ENCODE measurements at regions not wholly inside any gene's neighbourhood (a gene's known extent, or its start where the extent isn't known, plus 50 kb on each side); places are given as distances from the start of the nearest gene placed in this dataset.
A peak's percentile ranks its signal among the peaks of the same experiment; 100 is the strongest.
"Not testable (repeated sequence)": the region's sequence is repeated elsewhere in the genome, so short reads cannot be mapped to it uniquely, and the experiment has no call there.

- DNase-seq (ENCODE audit: low spot score) = no peak
These were observed 559.1 kb downstream of the CETN3 start for GRCh38 chr5:89850513-89850865.

DNA sequence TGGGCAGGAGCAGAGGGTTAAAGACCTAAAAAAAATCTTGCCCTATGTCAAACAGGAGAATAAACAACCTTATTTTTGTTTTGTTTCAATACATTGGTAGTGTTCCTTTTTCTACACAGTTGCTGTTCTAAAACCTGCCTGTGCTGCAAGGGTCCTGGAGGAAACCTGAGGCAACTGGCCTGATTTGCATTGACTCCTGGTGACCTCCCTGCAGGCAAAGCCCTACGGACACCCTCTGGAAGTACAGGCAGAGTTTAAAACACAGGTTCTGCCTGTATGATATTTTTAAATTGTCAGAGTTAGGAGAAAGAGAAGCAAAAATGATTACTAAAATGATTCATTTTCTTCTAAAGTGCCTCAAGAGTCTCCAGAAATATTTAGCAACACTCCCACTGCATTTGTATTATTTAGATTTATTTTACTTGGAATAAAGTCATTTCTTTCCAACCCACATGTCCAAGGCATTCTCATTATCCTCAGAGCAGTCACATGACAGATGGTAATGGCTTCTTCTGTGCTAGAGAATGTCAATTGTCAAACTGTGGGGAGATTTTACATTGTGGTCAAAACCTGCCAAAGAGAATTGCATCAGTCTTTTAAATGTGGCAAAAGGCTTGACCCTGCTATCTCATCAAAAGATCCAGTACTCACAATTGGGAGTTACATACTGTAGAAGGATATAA is 559.6 kb downstream of the CETN3 start:
- no peak for DNase-seq (ENCODE audit: low spot score)

- DNase-seq (ENCODE audit: low spot score) = no peak
These were observed 561.8 kb downstream of the CETN3 start for GRCh38 chr5:89847743-89848142.

DNA sequence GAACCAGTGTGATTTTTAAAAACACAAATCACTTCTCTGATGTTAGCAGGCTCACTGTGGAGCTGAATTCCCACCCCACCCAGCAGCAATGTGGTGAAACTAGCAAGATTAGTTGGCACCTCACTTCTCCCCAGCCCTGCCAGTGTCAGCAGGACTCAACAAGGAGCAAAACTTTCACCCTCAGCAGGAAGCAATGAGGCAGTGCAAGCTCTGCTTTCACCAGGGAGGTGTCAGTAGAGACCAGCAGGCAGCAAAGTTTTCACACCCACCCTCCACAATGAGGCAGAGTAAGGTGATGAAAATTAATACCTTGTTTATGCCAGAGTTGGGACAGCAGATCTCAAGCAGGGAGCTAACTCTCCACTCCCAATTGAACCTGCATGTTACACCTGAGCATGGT is 565.0 kb downstream of the CETN3 start:
- DNase-seq (ENCODE audit: low spot score) = no peak

DNA sequence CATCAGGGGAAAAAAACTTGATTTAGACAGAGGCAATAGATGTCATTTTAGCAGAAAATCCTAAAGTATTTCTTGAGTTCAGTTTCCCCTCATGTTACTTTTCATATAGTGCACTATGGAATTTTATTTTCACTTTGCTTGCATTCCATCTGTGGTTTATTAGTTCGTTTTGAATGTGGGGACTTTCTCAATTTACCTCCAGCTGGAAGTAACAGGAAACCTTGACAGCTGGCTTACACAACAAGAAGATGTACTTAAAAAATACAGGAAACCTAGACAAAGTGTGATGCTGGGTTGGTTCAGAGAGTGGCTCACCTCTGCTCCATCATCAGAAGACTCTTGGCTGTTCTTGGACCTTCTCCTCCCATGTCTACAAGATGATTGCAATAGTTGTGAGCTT is 567.0 kb downstream of the CETN3 start:
- DNase-seq (ENCODE audit: low spot score) = no peak

- no peak for DNase-seq (ENCODE audit: low spot score)
These were observed 568.6 kb downstream of the CETN3 start for GRCh38 chr5:89840906-89841305.

- no peak for DNase-seq (ENCODE audit: low spot score)
These were observed 578.9 kb downstream of the CETN3 start for GRCh38 chr5:89830691-89831090.

- DNase-seq (ENCODE audit: low spot score) = no peak
These were observed 581.6 kb downstream of the CETN3 start for GRCh38 chr5:89827960-89828359.

DNA sequence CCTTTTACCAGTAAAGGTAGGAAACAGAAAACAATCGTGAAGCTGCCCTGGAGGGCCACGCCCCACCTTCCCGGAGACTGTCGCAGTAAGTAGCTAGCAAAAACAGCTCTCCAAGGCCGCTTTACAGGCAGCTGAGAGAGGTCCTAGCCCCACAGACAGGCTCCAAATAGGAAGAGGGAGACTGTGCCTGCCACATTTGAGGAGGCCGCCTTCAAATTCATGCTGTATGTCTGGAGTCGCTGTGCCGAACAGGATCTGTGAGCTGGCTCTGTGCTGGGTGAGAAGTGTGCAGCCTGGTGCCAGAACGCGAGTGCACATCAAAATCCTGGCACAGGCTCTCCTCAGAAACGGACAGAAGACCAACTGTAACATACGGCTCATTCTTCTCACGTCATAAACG is 582.2 kb downstream of the CETN3 start:
- DNase-seq (ENCODE audit: low spot score) = no peak

GRCh38 chr5:89826938-89827337 is 582.6 kb downstream of the CETN3 start:
- no peak for DNase-seq (ENCODE audit: low spot score)

- DNase-seq (ENCODE audit: low spot score) = no peak
These were observed 586.5 kb downstream of the CETN3 start for GRCh38 chr5:89823046-89823445.

- no peak for DNase-seq (ENCODE audit: low spot score)
These were observed 591.7 kb downstream of the CETN3 start for GRCh38 chr5:89817841-89818240.

- peak; percentile 45 for DNase-seq (ENCODE audit: low spot score)
These were observed 593.5 kb downstream of the CETN3 start for GRCh38 chr5:89816038-89816437.

DNA sequence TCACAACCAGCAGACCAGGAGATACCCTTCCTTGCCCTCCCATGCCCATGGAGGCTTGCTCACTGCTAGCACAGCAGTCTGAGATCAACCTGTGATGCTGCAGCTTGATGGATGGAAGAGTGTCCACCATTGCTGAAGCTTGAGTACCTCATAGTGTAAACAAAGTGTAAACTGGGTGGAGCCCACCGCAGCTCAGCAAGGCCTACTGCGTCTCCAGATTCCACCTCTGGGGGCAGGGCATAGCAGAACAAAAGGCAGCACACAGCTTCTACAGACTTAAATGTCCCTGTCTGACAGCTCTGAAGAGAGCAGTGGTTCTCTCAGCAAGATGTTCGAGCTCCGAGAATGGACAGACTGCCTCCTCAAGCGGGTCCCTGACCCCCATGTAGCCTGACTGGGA is 608.8 kb downstream of the CETN3 start:
- not testable (repeated sequence) for DNase-seq (ENCODE audit: low spot score)

DNA sequence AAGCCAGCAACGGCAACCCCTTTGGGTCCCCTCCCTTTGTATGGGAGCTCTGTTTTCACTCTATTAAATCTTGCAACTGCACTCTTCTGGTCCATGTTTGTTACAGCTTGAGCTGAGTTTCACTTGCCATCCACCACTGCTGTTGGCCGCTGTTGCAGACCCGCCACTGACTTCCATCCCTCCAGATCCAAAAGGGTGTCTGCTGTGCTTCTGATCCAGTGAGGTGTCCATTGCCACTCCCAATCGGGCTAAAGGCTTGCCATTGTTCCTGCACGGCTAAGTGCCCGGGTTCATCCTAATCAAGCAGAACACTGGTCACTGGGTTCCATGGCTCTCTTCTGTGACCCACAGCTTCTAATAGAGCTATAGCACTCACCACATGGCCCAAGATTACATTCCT is 615.1 kb downstream of the CETN3 start:
- not testable (repeated sequence) for DNase-seq (ENCODE audit: low spot score)

GRCh38 chr5:89779734-89780133 is 629.8 kb downstream of the CETN3 start:
- DNase-seq (ENCODE audit: low spot score) = not testable (repeated sequence)

GRCh38 chr5:89777758-89778157 is 631.8 kb downstream of the CETN3 start:
- DNase-seq (ENCODE audit: low spot score) = no peak

- DNase-seq (ENCODE audit: low spot score) = no peak
These were observed 639.6 kb downstream of the CETN3 start for GRCh38 chr5:89769975-89770374.

DNA sequence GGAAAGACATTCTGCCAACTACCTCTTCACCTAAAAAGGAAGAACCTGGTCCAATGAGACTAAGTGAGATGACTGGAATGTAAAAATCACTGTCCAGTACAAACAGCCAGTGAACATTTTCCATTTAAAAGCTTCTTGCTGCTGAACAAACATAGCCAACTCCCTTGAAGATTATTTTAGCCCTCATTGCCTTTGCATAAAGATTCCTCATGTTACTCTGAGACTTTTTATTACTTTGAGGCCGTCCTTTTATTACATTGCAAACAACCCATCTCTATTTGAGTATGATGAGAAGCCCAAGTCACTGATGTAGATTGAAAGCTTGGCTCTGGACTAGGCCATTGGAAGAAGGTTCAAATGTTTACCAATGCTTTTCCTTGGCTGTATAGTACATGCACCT is 649.8 kb downstream of the CETN3 start:
- no peak for DNase-seq (ENCODE audit: low spot score)

- no peak for DNase-seq (ENCODE audit: low spot score)
These were observed 651.4 kb downstream of the CETN3 start for GRCh38 chr5:89758146-89758545.

DNA sequence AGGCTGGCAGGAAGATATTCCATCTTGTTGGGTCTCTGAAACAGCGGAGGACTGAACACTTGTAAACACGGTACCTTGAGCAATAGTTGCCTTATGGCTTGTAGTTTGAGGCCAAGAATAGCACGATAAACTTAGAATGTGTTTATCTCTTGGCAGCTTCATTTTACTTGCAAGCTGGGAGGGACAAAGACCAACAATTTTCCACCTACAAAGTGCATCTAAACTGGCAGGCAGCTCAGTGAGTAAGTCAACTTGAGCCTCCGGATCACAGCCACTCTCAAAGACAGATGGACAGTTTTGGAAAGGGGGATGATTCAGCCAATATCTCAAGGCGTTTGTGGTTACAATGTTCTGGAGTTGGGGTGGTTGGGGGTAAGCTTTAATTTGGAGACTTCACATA is 652.6 kb downstream of the CETN3 start:
- peak; percentile 7 for DNase-seq (ENCODE audit: low spot score)

- no peak for DNase-seq (ENCODE audit: low spot score)
These were observed 654.5 kb downstream of the CETN3 start for GRCh38 chr5:89755024-89755423.

DNA sequence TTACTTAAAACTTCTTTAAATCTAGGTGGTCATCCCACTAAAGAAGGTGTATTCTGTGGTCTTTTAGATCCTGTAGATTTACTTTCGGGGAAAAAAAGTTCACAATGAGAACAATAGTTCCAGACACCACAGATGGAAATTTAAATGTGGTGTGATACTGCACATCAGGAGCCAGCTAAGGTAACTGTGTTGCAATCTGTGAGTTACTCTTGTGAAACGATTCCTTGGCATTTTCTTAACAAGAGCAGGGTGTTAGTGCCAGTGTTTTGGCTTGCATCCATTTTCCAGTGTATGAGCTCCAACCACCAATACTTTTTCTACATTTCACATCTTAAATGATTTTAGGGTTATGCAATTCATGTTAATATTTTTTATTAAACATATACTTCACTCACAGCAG is 674.5 kb downstream of the CETN3 start:
- DNase-seq (ENCODE audit: low spot score) = no peak

DNA sequence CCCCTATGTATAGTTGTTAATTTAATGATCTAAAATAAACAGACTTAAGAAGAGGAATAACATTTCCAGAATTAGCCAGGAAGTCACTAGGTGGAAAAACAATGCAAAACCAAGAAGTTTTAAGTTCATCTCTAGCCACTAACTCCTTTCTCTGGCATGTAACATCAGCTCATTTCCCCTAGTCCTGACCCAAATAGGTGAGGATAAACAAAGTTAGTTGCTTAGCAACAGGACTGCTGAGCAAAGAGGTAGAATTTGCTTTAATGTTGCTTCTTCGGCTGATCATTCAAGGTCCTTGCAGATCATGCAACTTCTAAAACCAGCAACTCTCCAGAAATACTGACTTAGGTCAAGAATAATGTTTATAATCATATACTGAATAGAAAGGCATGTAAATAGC is 675.8 kb downstream of the CETN3 start:
- DNase-seq (ENCODE audit: low spot score) = no peak
